HG02588 (cell line): ENCODE measurements at regions not wholly inside any gene's neighbourhood (a gene's known extent, or its start where the extent isn't known, plus 50 kb on each side); places are given as distances from the start of the nearest gene placed in this dataset.
"Not testable (repeated sequence)": the region's sequence is repeated elsewhere in the genome, so short reads cannot be mapped to it uniquely, and the experiment has no call there.

Source experiments
- ATAC-seq: cut with Tn5 transposase; IDR thresholded peaks from one replicate; pipeline ENCODE4 v1.9.1; 2021; ENCODE audit warnings: mild to moderate bottlenecking, moderate library complexity; ENCODE audit not compliant: unreplicated experiment

DNA sequence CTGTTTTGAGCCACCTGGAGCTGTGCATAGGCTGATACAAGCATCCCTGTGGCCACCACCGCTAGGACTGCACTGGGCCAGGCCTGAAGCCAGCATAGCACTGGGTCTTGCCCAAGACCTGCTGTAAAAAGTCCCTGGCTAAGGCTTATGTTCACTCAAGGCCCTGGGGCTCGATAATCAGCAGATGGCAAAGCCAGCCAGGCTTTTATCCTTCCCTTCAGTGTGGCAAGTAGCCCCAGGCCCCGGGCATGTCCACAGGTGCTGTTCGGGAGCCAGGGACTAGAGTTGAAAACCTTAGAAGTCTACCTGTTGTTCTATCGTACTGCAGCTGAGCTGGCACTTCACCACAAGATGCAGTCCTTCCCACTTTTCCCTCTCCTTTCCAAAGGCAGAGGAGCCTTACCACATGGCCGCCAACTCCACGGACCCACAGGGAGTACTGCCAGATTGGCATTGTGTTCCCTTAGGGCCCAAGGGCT lies 226.4 kb upstream of the ZNF217 start:
- ATAC-seq = no peak

DNA sequence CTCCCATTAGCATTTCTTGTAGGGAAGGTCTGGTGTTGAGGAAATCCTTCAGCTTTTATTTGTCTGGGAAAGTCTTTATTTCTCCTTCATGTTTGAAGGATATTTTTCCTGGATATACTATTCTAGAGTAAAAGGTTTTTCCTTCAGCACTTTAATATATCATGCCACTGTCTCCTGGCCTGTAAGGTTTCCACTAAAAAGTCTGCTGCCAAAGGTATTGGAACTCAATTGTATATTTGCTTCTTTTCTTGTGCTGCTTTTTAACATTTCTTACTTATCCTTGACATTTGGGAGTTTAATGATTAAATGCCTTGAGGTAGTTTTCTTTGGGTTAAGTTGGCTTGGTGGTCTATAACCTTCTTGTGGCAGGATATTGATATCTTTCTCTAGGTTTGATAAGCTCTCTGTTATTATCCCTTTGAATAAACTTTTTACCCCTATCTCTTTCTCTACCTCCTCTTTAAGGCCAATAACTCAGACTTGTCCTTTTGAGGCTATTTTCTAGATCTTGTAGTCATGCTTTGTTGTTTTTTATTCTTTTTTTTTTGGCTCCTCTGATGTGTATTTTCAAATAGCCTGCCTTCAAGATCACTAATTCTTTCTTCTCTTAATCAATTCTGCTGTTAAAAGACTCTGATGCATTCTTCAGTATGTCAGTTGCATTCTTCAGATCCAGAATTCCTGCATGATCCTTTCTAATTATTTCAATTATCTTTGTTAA lies 225.0 kb upstream of the ZNF217 start:
- no peak for ATAC-seq

DNA sequence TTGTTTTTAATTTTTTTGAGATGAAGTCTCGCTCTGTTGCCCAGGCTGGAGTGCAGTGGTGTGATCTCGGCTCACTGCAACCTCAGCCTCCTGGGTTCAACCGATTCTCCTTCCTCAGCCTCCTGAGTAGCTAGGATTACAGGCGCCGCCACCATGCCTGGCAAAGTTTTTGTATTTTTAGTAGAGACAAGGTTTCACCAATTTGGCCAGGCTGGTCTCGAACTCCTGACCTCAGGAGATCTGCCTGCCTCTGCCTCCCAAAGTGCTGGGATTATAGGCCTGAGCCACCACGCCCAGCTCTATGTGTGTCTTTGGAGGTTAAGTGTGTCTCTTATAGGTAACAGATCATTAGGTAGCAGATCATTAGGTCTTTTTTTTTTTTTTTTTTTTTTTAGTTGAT lies 223.9 kb upstream of the ZNF217 start:
- not testable (repeated sequence) for ATAC-seq

DNA sequence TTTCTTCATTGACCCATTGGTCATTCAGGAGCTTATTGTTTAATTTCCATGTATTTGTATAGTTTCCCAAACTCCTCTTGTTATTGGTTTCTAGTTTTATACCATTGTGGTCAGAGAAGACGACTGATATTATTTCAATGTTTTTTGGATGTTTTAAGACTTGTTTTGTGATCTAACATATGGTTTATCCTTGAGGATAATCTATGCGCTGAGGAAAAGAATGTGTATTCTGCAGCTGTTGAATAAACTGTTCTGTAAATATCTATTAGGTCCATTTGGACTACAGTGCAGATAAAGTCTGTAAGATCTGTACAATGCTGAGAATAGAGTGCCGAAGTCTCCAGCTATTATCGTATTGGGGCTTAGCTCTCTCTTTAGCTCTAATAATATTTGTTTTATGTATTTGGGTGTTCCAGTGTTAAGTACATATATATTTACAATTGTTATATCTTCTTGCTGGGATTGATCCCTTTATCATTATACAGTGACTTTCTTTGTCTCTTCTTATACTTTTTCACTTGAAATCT lies 223.3 kb upstream of the ZNF217 start:
- no peak for ATAC-seq

DNA sequence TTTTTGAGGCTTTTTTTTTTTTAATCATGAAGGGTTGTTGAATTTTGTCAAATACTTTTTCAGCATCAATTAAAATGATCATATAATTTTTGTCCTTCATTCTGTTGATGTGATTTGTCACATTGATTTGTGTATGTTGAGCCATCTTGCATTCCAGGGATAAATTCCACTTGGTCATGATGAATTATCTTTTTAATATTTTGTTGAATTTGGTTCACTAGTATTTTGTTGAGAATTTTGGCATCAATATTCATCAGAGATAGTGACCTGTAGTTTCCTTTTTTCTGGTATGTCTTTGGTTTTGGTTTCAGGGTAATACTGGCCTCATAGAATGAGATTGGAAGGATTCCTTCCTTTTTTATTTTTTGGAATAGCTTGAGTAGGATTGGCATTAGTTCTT lies 221.9 kb upstream of the ZNF217 start:
- no peak for ATAC-seq

DNA sequence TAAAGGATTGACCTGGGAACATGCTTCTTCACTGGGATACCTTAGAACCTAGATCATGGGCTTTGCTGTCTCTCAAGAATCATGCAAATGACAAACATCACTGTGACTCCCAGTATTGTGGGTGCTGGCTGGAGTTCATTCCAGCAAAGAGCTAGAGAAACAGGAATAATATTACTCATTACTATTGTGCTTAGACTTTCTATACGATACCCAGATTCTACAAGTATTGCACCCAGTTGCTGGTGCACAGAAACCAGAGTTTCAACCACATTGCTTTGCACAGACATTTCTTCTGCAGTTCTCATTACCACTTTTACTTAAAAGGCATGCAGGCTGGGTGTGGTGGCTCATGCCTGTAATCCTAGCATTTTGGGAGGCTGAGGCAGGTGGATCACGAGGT lies 220.4 kb upstream of the ZNF217 start:
- ATAC-seq = no peak

DNA sequence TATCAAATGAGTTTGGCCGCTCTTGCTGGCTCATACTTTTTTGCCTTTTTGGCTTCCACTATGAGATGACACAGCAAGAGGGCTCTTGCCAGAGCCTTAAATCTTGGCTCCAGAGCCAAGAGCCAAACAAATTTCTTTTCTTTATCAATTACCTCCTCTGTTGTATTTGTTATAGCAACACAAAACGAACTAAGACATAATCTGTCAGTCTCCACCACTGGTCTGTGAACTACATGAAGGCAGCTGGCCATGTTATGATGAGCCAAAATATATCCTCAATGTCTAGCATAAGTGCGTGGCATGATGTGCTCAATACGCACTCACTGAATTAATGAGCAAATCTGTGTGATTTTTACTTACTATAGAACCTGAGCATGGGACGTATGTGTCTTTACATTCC lies 220.0 kb upstream of the ZNF217 start:
- ATAC-seq = no peak

DNA sequence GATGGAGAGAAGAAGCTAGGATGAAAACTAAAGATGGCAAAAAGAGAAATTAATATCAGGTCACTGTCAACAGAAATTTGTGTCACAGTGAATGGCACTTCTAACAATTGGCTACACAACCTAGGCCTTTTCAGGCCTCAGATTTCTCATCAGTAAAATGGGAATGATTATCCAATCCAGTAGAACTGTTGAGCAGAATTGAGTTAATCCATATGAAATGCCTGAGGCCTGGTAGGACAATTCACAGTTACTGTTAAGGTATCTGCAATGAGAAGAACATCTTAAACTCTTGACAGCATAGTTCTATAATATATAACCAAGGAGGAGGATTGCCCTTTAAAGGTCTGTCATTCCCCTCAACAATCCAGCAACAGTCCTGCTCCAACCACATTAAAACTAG lies 217.9 kb upstream of the ZNF217 start:
- ATAC-seq = no peak

DNA sequence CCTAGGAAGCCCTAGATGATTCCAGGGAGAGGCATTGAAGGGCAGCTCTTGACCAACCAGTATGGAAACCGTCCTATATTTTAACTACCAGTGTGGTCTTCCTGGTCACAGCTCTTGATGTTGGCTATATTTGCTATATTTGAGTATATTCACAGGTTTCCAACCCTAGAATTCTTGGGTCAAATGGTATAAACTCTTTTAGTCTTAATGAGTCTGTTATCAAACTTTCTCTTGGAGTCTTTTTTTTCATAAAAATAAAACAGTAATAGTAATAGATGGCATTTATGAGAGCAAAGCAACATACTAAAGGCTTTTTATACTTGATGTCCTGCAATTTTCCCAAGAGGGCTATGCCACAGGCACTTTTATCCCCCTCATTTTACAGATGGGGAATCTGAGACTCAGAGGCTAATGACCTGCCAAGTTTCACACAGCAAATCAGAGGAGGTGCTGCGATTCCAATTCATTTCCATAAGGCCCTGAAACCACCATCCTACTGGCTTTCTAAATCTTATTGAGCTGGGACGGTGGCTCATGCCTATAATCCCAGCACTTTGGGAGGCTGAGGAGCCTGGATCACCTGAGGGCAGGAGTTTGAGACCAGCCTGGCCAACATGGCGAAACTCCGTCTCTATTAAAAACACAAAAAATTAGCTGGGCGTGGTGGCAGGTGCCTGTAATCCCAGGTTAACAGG lies 217.2 kb upstream of the ZNF217 start:
- no peak for ATAC-seq

DNA sequence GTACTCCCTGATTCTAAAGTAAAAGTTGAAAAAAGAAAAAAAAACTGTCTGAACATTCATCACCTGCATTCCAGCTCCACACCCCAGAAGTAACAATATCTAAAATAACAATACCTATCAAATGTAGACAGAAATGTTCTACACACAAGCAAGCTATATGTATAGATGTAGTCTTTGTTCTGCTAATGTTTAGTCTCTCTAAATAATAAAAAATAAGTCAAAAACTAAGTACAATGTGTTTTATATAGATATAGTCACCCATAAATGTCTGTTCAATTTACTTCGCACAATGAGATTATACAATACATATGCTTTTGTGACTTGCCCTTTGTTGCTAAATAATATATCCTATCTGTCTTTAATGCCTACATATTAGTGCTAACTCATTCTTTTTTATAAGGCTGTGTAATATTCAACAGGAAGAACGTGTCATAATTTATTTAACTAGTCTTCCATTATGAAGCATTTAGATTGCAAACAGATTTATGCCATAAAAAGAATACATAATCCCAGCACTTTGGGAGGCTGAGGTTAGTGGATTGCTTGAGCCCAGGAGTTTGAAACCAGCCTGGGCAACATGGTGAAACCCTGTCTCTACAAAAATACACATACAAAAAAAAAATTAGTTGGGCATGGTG lies 216.2 kb upstream of the ZNF217 start:
- ATAC-seq = no peak

DNA sequence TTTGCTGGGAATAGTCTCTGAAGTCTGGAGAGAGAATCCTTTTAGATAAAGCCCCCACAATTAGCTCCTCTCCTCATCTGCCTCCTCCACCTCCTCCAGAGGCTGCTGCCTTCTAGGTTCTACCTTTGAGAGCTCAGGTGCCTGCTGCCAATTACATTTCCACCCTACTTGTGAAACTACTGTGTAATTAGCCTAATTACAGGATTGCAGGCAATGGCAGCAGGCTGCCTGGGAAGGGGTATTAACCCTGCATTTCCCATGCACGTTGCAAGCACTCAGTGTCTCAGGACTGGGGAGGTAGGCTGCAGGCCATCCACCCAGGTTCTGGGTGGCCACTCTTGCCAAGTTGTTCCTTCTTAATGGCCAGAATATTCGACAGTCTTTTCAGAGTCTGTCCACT lies 215.6 kb upstream of the ZNF217 start:
- no peak for ATAC-seq

DNA sequence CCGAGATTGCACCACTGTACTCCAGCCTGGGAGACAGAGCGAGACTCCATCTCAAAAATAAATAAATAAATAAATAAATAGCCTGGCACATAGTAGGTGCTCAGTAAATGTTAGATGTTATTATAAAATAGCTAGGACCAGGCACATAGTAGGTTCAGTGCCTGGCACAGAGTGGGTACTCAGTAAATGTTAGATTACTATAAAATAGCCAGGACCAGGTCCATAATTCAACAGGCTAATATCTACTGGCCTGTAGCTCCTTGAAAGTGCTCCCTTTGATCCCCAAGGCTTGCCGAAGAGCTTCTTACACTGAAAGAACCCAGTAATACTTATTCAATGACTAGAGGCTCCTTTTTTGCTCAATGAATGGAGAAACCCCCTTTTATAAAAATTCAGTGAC lies 215.1 kb upstream of the ZNF217 start:
- no peak for ATAC-seq

DNA sequence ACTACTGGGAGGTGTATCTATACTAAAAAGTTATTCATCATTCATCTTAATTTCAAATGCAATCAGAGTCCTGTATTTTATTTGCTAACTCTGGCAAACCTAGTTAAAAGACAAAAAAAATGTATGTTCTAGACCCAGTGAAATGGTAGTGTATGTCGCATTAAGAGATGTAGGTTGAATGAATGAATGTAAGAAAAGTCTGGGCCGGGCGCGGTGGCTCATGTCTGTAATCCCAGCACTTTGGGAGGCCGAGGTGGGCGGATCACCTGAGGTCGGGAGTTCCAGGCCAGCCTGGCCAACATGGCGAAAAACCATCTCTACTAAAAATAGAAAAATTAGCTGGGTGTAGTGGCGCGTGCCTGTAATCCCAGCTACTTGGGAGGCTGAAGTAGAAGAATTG lies 214.7 kb upstream of the ZNF217 start:
- ATAC-seq = not testable (repeated sequence)

DNA sequence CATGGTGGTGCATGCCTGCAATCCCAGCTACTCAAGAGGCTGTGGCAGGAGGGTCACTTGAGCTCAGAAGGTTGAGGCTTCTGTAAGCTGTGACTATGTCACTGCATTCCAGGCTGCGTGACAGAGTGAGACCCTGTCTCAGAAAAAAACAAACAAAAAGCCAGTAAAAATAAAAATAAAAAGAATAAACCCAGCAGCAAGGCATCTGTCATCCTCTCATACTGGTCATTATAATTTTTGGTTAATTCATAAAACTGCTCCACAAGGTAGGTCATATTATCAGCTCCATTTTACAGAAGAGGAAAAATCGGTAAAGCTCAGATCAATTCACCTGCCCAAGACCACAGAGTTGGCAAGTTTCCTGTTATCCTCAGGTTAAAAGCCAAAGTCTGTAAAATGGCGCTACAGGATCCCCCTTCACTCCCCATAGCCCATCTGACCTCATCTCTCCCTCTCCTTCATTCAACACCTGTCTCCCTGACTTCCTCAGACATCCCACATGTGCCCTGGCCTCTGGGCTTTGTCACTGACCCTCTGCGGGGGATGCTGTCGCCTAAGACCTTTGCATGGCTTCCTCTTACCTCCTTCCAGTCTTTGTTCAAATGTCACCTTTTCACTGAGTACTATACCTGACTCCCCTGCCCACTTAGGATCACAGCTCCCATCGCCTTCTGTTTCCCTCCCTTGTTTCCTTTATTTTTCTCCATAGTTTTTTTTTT lies 213.2 kb upstream of the ZNF217 start:
- no peak for ATAC-seq

DNA sequence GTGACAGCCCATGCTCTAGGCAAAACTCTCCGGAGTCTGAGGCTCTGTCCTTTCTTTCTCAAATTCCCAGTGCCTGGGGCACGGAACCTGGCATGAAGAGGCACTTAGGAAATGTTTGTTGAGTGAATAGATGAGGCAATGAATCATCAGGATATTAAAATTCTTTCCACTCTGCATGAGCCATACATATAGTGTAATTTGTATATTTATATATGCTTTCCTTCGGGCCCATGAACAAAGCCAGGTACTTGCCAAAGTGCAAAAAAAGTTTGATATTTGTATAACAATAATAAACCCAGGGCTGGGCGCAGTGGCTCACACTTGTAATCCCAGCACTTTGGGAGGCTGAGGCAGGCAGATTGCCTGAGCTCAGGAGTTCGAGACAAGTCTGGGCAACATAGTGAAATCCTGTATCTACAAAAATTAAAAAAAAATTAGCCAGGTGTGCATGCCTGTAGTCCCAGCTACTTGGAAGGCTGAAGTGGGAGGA lies 212.3 kb upstream of the ZNF217 start:
- no peak for ATAC-seq

DNA sequence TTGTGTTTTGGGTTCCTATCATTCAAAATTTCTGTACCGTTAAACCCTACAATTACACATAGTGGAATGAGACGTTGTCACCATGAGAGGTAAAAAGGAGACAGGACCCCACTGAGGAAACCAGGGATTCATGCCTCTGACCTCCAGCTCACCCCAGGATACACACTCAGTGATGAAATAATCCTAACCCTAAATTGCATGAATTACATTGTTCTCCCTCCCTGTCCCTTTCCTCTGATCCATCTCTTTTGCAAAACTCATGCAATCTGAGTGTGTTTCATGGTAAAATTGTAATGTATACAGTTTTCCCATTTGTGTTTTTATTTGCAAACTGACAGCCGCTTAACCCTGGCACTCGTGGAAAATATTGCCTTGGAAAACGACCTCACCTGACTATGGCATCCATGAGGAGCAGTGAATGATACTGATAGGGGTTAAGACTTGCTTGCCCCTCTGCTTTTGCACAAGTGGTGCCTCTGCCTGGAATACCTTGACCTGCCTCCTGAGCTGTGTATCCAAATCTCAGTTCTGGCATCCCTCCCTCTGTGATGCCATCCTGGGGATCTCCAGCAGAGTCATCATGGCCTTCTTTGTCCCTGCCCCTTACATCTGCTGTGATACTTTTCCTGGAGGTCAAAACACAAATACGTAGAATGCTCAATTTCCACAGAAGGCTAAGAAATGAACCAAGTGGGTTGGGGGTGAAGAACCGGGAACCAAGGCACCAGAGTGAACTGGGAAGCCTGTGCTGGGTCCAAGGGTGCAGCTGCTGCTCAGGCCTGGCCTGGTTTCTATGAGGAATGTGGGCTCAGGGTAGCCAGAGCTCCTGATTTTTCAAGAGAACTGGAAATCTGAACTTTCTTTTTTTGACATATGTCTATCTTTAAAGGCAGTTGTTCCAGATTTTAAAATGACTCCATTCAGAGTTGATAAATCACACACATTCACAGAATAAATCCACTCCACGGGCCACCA lies 211.6 kb upstream of the ZNF217 start:
- no peak for ATAC-seq

DNA sequence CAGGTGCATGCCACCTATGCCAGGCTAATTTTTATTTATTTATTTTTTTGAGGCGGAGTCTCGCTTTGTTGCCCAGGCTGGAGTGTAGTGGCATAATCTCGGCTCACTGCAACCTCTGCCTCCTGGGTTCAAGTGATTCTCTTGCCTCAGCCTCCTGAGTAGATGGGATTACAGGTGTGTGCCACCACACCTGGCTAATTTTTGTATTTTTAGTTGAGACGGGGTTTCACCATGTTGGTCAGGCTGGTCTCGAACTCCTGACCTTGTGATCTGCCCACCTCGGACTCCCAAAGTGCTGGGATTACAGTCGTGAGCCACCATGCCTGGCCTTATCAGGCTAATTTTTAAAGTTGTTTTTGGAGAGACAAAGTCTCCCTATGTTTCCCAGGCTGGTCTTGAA lies 210.7 kb upstream of the ZNF217 start:
- not testable (repeated sequence) for ATAC-seq

DNA sequence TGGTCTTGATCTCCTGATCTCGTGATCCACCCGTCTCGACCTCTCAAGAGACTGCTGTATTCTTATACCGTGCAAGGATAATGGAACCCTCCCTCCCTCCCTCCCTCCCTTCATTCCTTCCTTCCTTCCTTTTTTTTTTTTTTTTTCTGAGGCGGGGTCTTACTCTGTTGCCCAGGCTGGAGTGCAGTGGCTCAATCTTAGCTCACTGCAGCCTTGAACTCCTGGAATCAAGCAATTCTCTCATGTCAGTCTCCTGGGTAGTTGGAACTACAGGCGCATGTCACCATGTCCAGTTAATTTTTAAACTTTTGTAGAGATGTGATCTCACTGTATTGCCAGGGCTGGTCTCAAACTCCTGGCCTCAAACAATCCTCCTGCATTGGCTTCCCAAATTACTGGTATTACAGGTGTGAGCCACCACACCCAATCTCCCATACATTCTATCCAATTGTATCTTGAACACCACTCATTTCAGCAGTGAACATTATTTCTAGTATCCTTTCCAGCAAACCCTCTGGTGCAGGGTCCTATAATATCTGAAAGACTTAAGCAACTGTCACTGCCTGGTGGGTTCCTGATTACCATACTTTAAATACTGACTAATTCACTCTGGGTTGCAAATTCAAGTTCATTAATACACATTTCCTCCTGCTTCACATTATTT lies 210.0 kb upstream of the ZNF217 start:
- no peak for ATAC-seq

DNA sequence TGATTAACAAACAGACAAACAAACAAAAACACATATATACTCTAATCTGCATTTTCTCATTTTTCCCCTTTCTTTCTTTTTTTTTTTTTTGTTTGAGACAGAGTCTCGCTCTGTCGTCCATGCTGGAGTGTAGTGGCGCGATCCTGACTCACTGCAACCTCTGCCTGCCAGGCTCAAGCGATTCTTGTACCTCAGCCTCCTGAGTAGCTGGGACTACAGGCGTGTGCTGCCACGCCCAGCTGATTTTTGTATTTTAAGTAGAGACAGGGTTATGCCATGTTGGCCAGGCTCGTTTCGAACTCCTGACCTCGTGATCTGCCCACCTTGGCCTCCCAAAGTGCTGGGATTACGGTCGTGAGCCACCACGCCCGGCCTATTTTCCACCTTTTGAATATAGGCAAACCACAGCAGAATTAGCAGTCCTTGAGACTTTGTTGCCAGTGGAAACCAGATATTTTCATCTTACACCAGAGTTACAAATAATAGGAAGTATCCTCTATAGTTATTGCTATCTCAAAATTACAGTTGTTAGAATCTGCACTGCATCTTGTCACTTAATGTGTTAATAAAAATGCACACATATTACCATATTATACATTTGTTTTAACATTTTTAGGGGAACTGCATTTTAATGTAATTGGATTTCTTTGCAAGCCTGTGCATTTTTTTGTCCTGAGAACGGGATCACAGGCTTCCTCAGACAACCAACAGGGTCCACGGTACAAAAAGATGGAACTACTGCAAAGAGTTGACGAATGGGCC lies 208.2 kb upstream of the ZNF217 start:
- ATAC-seq = no peak
